ENCODE measurements at regions not wholly inside any gene's neighbourhood (a gene's known extent, or its start where the extent isn't known, plus 50 kb on each side); places are given as distances from the start of the nearest gene placed in this dataset.
"Not testable (repeated sequence)": the region's sequence is repeated elsewhere in the genome, so short reads cannot be mapped to it uniquely, and the experiment has no call there.

- no peak for TF ChIP-seq REST (IDR thresholded peaks at IDR 0.05; ENCODE audit: unreplicated experiment)
Measured at GRCh38 chr3:96657710-96658109, 156.7 kb upstream of the EPHA6 start (continued).

GRCh38 chr3:96671861-96672595 lies 142.4 kb upstream of the EPHA6 start:
- H3F3A ChIP-seq (replicated peaks; ENCODE audit: low read depth); H3K79me2 ChIP-seq (replicated peaks; ENCODE audit: insufficient read depth); DNase-seq (ENCODE audit: low spot score); H3K4me1 Mint-ChIP-seq; H3K4me1 ChIP-seq (ENCODE audit: insufficient read depth); H3K27ac Mint-ChIP-seq; H3K27me3 Mint-ChIP-seq (ENCODE audit: insufficient read depth, low read depth, poor library complexity); H3K36me3 ChIP-seq (ENCODE audit: insufficient read depth); H3K4me3 Mint-ChIP-seq; H3K27me3 ChIP-seq (ENCODE audit: insufficient read depth); H3K27ac ChIP-seq (ENCODE audit: low read depth); H3K4me2 ChIP-seq; H3K4me3 ChIP-seq; H3K9me2 ChIP-seq (ENCODE audit: insufficient read depth); H3K36me3 Mint-ChIP-seq (ENCODE audit: low read depth); H4K20me1 ChIP-seq (replicated peaks; ENCODE audit: insufficient read depth); ATAC-seq: not testable (repeated sequence)
- peaks cover 17% of the 10 kb centered on the region for H3K9me3 Mint-ChIP-seq
- 0 out of 2 replicates have a peak overlapping the region, but pooled peaks have one; percentile 28 for H2AFZ ChIP-seq

GRCh38 chr3:96677156-96677555 lies 137.2 kb upstream of the EPHA6 start:
- no peaks in the 10 kb centered on the region for H4K20me1 ChIP-seq (replicated peaks; ENCODE audit: insufficient read depth)
- H3K27ac ChIP-seq (ENCODE audit: low read depth) = no peak overlapping the region
- Mint-ChIP-seq H3K27me3 (ENCODE audit: insufficient read depth, low read depth, poor library complexity) (peaks cover 4% of the 10 kb centered on the region), H3K4me3 (no peak overlapping the region), H3K27ac (no peak overlapping the region), H3K4me1 (peaks cover 3% of the 10 kb centered on the region; the same call in 2 of the 3 replicates), H3K9me3 (peaks cover 9% of the 10 kb centered on the region), H3K36me3 (ENCODE audit: low read depth) (peaks cover 6% of the 10 kb centered on the region; the same call in 2 of the 3 replicates)
- H3K4me1 ChIP-seq (ENCODE audit: insufficient read depth) = no peaks in the 10 kb centered on the region
- no peaks in the 10 kb centered on the region for H3K79me2 ChIP-seq (replicated peaks; ENCODE audit: insufficient read depth)
- no peak for TF ChIP-seq EZH2phosphoT487 (IDR thresholded peaks at IDR 0.05; ENCODE audit: unreplicated experiment)
- no peak for TF ChIP-seq NANOG (IDR thresholded peaks at IDR 0.05; ENCODE audit: borderline replicate concordance)
- TF ChIP-seq ZNF462 (CRISPR knock-in tag; IDR thresholded peaks at IDR 0.05) = no peak
- no peak for TF ChIP-seq JUNB (IDR thresholded peaks at IDR 0.05; ENCODE audit: unreplicated experiment)
- no peak for TF ChIP-seq ZNF114 (CRISPR knock-in tag; IDR thresholded peaks at IDR 0.05)
- no peak for TF ChIP-seq ETS1 (IDR thresholded peaks at IDR 0.05)
- ATAC-seq (no peak), DNase-seq (ENCODE audit: low spot score) (no peak)
- no peaks in the 10 kb centered on the region for H3K36me3 ChIP-seq (ENCODE audit: insufficient read depth)
- H2AFZ ChIP-seq = peak overlapping the region; percentile 91; the same call in 1 of the 2 replicates
- no peak overlapping the region for H3K4me2 ChIP-seq
- no peak overlapping the region for H3K4me3 ChIP-seq
- H3K27me3 ChIP-seq (ENCODE audit: insufficient read depth) = no peaks in the 10 kb centered on the region
- peaks cover 8% of the 10 kb centered on the region for H3K9me2 ChIP-seq (ENCODE audit: insufficient read depth)
- no peaks in the 10 kb centered on the region for H3F3A ChIP-seq (replicated peaks; ENCODE audit: low read depth)
